ENCODE measurements at regions not wholly inside any gene's neighbourhood (a gene's known extent, or its start where the extent isn't known, plus 50 kb on each side); places are given as distances from the start of the nearest gene placed in this dataset.

DNA sequence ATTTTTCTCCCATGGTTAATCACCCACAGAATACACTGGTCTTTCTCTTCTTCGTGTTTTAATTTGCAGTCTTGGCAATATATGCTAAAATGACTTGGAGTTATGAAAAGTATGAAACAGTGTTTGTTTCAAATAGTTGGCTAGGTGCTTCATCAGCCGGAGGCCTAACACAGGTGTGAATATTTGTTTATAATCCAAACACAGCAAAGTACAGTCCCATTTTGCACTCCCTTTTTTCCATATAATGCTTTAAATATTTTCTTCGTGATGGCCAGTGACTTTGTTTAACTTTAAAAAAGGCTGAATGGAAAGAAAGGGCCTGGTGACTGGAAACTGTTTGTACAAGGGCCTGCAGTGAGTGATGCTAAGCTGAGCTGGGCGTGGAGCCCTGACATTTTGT, 219.7 kb upstream of the LRIG1 start:
- H3K36me3 ChIP-seq = no peaks in the 10 kb centered on the region
- intact Hi-C loops (cut with DNase I) = no loop called here
- H3K9me3 ChIP-seq = no peaks in the 10 kb centered on the region
- H3K27me3 ChIP-seq = no peaks in the 10 kb centered on the region
- ATAC-seq (no peak), DNase-seq (no peak)
- 88 to 90% methylated on average over 4 of the region's 4 CpGs for WGBS, 2 donors
- H3K4me3 ChIP-seq = no peak overlapping the region
- H3K4me1 ChIP-seq = peaks cover 0 to 3% (median 0%) of the 10 kb centered on the region in 9 donors
- TF ChIP-seq, protein P1, sequence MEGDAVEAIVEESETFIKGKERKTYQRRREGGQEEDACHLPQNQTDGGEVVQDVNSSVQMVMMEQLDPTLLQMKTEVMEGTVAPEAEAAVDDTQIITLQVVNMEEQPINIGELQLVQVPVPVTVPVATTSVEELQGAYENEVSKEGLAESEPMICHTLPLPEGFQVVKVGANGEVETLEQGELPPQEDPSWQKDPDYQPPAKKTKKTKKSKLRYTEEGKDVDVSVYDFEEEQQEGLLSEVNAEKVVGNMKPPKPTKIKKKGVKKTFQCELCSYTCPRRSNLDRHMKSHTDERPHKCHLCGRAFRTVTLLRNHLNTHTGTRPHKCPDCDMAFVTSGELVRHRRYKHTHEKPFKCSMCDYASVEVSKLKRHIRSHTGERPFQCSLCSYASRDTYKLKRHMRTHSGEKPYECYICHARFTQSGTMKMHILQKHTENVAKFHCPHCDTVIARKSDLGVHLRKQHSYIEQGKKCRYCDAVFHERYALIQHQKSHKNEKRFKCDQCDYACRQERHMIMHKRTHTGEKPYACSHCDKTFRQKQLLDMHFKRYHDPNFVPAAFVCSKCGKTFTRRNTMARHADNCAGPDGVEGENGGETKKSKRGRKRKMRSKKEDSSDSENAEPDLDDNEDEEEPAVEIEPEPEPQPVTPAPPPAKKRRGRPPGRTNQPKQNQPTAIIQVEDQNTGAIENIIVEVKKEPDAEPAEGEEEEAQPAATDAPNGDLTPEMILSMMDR (IDR thresholded peaks at IDR 0.05) = no peak
- H3K27ac ChIP-seq = no peak overlapping the region

DNA sequence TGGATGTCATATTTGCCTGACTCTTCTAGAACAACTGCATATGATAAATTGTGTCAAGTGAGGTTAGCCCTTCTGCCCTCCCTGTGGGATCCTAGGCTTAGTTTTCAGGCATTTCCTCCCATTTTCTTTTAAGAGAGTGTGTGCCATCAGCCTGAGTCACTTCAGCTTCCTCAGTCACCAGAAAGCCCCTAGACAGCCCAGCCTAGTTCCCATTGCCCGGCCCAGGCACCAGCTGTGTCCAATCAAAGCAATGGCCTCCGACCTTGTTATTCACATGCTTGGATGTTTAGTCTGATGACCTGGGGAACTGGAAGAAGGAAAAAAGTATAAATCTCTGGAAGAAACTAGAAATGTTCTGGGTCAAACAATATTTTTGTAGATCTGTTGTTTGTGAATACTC, 221.9 kb upstream of the LRIG1 start:
- TF ChIP-seq, protein P1 (IDR thresholded peaks at IDR 0.05) = no peak
- Histone ChIP-seq H3K27ac (no peak overlapping the region), H3K27me3 (no peaks in the 10 kb centered on the region), H3K4me1 (peaks cover 0 to 3% (median 0%) of the 10 kb centered on the region in 9 donors), H3K9me3 (no peaks in the 10 kb centered on the region), H3K36me3 (no peaks in the 10 kb centered on the region), H3K4me3 (no peak overlapping the region)
- peak in 5 of 8 donors; percentile 16 to 73 (median 46) for ATAC-seq
- intact Hi-C loops (cut with DNase I) = no loop called here
- DNase-seq = peak; percentile 19 to 20
- 41 to 56% methylated on average over 2 of the region's 2 CpGs for WGBS, 2 donors

DNA sequence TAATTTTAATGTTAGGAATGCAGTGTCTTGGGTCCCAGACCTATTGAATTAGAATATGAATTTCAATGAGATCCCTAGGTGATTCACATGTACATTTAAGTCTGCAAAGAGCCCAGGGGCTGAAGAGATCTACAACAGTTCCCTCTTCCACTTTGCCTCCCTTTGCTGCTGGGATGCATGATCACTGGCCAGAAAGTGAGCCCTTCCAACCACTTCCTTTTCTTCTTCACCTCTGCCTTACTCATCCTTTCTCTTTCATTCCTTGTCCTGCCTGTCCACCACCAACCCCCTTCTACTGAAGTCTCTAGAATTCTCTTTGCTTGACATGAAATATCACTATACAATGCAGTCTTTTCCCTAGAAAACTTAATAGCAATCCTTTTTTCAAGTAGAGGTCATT, 222.4 kb upstream of the LRIG1 start:
- ATAC-seq (no peak), DNase-seq (no peak)
- Histone ChIP-seq H3K27ac (no peak overlapping the region), H3K27me3 (no peaks in the 10 kb centered on the region), H3K4me3 (no peak overlapping the region), H3K4me1 (peaks cover 0 to 3% (median 0%) of the 10 kb centered on the region in 9 donors), H3K36me3 (no peaks in the 10 kb centered on the region), H3K9me3 (no peaks in the 10 kb centered on the region)
- intact Hi-C loops (cut with DNase I) = no loop called here
- TF ChIP-seq, protein P1 (IDR thresholded peaks at IDR 0.05) = no peak

DNA sequence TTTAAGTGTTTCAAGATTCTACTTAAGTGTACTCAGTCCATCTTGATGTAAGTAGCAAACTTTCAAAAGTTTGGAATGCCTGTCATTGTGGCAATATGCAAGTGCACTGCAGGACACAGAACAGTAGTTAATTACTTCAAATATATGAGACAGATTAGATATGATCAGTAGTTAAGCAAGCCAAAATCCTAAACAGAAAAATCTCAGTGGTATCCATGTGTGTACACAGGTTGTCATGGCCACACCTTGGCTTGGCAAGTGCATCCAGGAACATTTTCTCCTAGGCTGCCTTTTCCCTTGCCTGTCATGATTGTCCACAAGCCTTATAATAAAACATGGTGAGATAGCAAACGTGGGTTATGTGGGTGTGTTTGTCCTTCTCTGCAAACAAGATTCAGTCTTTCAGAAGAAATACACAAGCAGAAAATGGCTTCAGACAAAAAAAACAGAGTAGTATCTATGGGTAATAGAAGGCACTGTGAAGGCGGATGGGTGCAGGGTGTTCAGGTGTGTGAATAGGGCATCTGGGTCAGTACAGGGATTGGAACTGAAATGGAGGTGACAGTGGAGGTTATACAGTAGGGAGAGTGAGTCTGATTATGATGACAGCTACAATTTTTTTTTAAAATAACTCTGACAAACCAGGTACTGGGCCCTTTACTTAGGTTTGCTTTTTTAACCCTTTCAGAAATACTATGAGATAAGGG, 229.0 kb upstream of the LRIG1 start:
- peaks cover 0 to 7% (median 0%) of the 10 kb centered on the region in 7 donors for H3K27me3 ChIP-seq
- H3K4me1 ChIP-seq = no peaks in the 10 kb centered on the region
- ATAC-seq (no peak), DNase-seq (no peak)
- H3K36me3 ChIP-seq = no peaks in the 10 kb centered on the region
- no peak overlapping the region for H3K27ac ChIP-seq
- WGBS, 2 donors = 59 to 63% methylated on average over 2 of the region's 2 CpGs
- H3K9me3 ChIP-seq = peaks cover 0 to 4% (median 0%) of the 10 kb centered on the region in 11 donors
- H3K4me3 ChIP-seq = no peak overlapping the region
- intact Hi-C loops (cut with DNase I) = no loop called here
- TF ChIP-seq, protein P1 (IDR thresholded peaks at IDR 0.05) = no peak

All from heart right ventricle (tissue), 16 donors.